ENCODE measurements at regions not wholly inside any gene's neighbourhood (a gene's known extent, or its start where the extent isn't known, plus 50 kb on each side); places are given as distances from the start of the nearest gene placed in this dataset.

GRCh38 chr16:6300523-6300922, 1032.1 kb upstream of the RBFOX1 start:
- FAIRE-seq = no peak
- no TSS peak for BruUV-seq (replicated peaks)
- H3K36me3 ChIP-seq (replicated peaks in 1 of 2; ENCODE audit: control insufficient read depth in 1 of 2, insufficient read depth in 2 of 2, low read length in 2 of 2) = no peaks in the 10 kb centered on the region

More at GRCh38 chr16:6300523-6300922, 1032.1 kb upstream of the RBFOX1 start:
- in situ Hi-C loops (cut with HindIII; ENCODE audit: extremely low pct_ligation_motif_present, low pct_unique_long_range_greater_than_20kb) = no loop called here
- H3K9me3 ChIP-seq (ENCODE audit: low read length) = peaks cover 9% of the 10 kb centered on the region; the same call in 1 of the 2 replicates
- DNase-seq (ENCODE audit: low spot score) = no peak
- H3K27me3 ChIP-seq (ENCODE audit: control insufficient read depth in 1 of 2, insufficient read depth in 2 of 2, low read length in 2 of 2) = no peaks in the 10 kb centered on the region; a peak in 1 of 5 replicates
- intact Hi-C loops (cut with micrococcal nuclease; ENCODE audit: unreplicated experiment) = no loop called here
- no peaks in the 10 kb centered on the region for H3K4me1 ChIP-seq (ENCODE audit: insufficient read depth, low read length)
- H2AFZ ChIP-seq (ENCODE audit: low read length) = no peak overlapping the region
- H3K4me2 ChIP-seq (ENCODE audit: low read depth, low read length) = no peak overlapping the region
- ATAC-seq = no peak
- TF ChIP-seq ZNF207 (IDR thresholded peaks at IDR 0.05; ENCODE audit: borderline replicate concordance) (no peak), ZBED4 (CRISPR knock-in tag; IDR thresholded peaks at IDR 0.05; ENCODE audit: borderline replicate concordance) (no peak), ARID4A (CRISPR knock-in tag; IDR thresholded peaks at IDR 0.05; ENCODE audit: borderline replicate concordance) (no peak), RNF219 (CRISPR knock-in tag; IDR thresholded peaks at IDR 0.05) (no peak), TARDBP (CRISPR knock-in tag; IDR thresholded peaks at IDR 0.05) (no peak)
- H3K27ac ChIP-seq (ENCODE audit: extremely low read length, insufficient read depth, low read length) = no peak overlapping the region
- POLR2A ChIA-PET = no interaction called here
- H3K79me2 ChIP-seq (ENCODE audit: insufficient read depth, low read length) = no peaks in the 10 kb centered on the region
- H4K20me1 ChIP-seq (ENCODE audit: insufficient read depth, low read length) = no peaks in the 10 kb centered on the region
- H3K4me3 ChIP-seq (replicated peaks in 1 of 3; ENCODE audit: insufficient read depth in 1 of 3, low read depth in 2 of 3, low read length in 3 of 3) = no peak overlapping the region
- no peak overlapping the region for H3K9ac ChIP-seq (ENCODE audit: insufficient read depth, low read depth, low read length)
- CTCF ChIA-PET (ENCODE audit: low intra/inter-chr PET ratio, low total read pairs) = no interaction called here
- 34% methylated on average over 4 of the region's 4 CpGs for WGBS (ENCODE audit: low lambda C conversion rate)

All from HepG2 (cell line).